GM23248 (cell line): ENCODE measurements at regions not wholly inside any gene's neighbourhood (a gene's known extent, or its start where the extent isn't known, plus 50 kb on each side); places are given as distances from the start of the nearest gene placed in this dataset.

Experiments used
- DNase-seq: peaks from one replicate; pipeline ENCODE4 v3.0.0-alpha.2; 2015
- H2AFZ ChIP-seq: fragments of 200-600 bp; sonication (generic); 2 replicates; pipeline ENCODE4 v1.6.1; 2016; ENCODE audit warnings: antibody characterized with exemption
- H3F3A ChIP-seq: fragments of 200-600 bp; sonication (generic); 2 replicates; pipeline ENCODE4 v1.6.1; 2016; ENCODE audit warnings: mild to moderate bottlenecking, antibody characterized with exemption, mixed run types; ENCODE audit not compliant: insufficient read depth
- H3K27ac ChIP-seq: fragments of 200-600 bp; sonication (generic); 2 replicates; pipeline ENCODE4 v1.5.1; 2016; ENCODE audit warnings: mild to moderate bottlenecking
- H3K27me3 ChIP-seq: fragments of 200-600 bp; sonication (generic); replicated peaks from 2 replicates; pipeline ENCODE4 v1.6.1; 2016; ENCODE audit warnings: mild to moderate bottlenecking; ENCODE audit not compliant: insufficient read depth
- H3K36me3 ChIP-seq: fragments of 200-600 bp; sonication (generic); 2 replicates; pipeline ENCODE4 v1.6.1; 2016; ENCODE audit warnings: low read depth, mild to moderate bottlenecking
- H3K4me1 ChIP-seq: fragments of 200-600 bp; sonication (generic); 2 replicates; pipeline ENCODE4 v1.6.1; 2016; ENCODE audit warnings: mild to moderate bottlenecking; ENCODE audit not compliant: insufficient read depth
- H3K4me2 ChIP-seq: fragments of 200-600 bp; sonication (generic); one replicate; pipeline ENCODE4 v1.6.1; 2016; ENCODE audit warnings: mild to moderate bottlenecking; ENCODE audit not compliant: unreplicated experiment
- H3K4me3 ChIP-seq: fragments of 200-600 bp; sonication (generic); 2 replicates; pipeline ENCODE4 v1.5.1; 2016; ENCODE audit warnings: mild to moderate bottlenecking
- H3K79me2 ChIP-seq: fragments of 200-600 bp; sonication (generic); 2 replicates; pipeline ENCODE4 v1.6.1; 2016; ENCODE audit warnings: mild to moderate bottlenecking; ENCODE audit not compliant: insufficient read depth
- H3K9ac ChIP-seq: fragments of 200-600 bp; sonication (generic); 2 replicates; pipeline ENCODE4 v1.6.1; 2016; ENCODE audit warnings: mild to moderate bottlenecking
- H3K9me2 ChIP-seq: fragments of 200-600 bp; sonication (generic); 2 replicates; pipeline ENCODE4 v1.6.1; 2016; ENCODE audit warnings: mixed run types, mild to moderate bottlenecking, moderate library complexity; ENCODE audit not compliant: insufficient read depth
- H3K9me3 ChIP-seq: fragments of 200-600 bp; sonication (generic); one replicate; pipeline ENCODE4 v1.6.1; 2017; ENCODE audit warnings: low read depth
- H4K20me1 ChIP-seq: fragments of 200-600 bp; sonication (generic); 2 replicates; pipeline ENCODE4 v1.6.0; 2016; ENCODE audit not compliant: insufficient read depth
- EZH2 ChIP-seq: fragments of 200-600 bp; sonication (generic); IDR thresholded peaks from 2 replicates; pipeline ENCODE4 v1.6.1; 2018; ENCODE audit warnings: antibody characterized with exemption, mild to moderate bottlenecking; ENCODE audit not compliant: insufficient read depth, poor library complexity, severe bottlenecking
- EZH2phosphoT487 ChIP-seq: fragments of 200-600 bp; sonication (generic); IDR thresholded peaks from 2 replicates; pipeline ENCODE4 v1.6.1; 2018; ENCODE audit warnings: antibody characterized with exemption, moderate library complexity, mild to moderate bottlenecking, low read depth; ENCODE audit not compliant: insufficient read depth
- WGBS, 2 experiments: methylation state at CpG; one replicate each; pipeline ENCODE4 v1.1.6; 2015 to 2017; ENCODE audit warnings: low lambda C conversion rate in 2 of 2, low coverage in 1 of 2; ENCODE audit errors: missing lambda C conversion rate in 2 of 2; 5-methylcytosine and 5-hydroxymethylcytosine counted together
- in situ Hi-C: fragments of 300-500 bp; cut with MboI; formaldehyde crosslinking; loops from 2 replicates; pipeline ENCODE4 v1.15.0; 2020

DNA sequence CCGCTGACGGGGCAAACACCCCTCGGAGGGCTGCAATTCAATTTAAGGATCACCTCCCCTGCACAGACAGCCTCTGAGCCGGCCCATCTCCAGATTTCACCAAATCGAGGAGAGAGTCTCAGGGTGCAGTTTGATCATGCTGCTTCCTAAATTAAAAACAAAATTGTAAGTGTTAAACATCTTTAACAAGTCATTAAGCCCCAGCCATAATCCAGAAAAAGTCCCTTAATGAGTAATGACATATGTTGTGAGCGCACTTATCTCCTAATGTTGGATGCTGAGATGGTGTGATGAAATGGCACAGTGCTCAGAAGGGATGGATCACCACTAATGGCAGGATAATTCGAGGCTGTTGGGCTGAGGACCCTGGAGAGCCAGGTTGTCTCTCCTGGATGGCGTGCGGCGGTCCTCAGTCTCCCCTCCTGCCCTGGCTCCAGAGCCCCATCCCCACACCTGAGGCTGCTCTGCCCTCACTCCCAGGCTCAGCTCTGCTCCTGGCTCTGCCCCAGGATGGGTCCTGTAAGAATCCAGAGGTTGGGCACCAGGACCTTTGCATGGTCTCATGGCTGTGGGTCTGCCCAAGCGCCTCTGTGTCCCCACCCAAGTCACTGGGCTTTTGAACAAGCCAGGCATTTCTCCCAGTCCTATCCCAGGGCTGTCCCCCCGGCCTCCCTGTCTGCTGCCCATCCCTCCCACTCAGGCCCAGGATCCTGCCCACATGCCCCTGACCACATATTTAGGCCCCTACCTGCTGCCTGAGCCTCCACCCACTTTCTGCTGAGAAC lies 224.4 kb upstream of the POU3F1 start:
- no peaks in the 10 kb centered on the region for H3K9me2 ChIP-seq
- H3K9ac ChIP-seq: no peak overlapping the region
- no peaks in the 10 kb centered on the region for H4K20me1 ChIP-seq
- no peak overlapping the region for H3K4me3 ChIP-seq
- no peak for TF ChIP-seq EZH2
- TF ChIP-seq EZH2phosphoT487: no peak
- in situ Hi-C loops: no loop called here
- DNase-seq: no peak
- H3K36me3 ChIP-seq: no peaks in the 10 kb centered on the region
- no peaks in the 10 kb centered on the region for H3K9me3 ChIP-seq
- H3F3A ChIP-seq: no peaks in the 10 kb centered on the region
- no peak overlapping the region for H3K27ac ChIP-seq
- H3K4me2 ChIP-seq: no peak overlapping the region
- no peak overlapping the region for H2AFZ ChIP-seq
- H3K27me3 ChIP-seq: peaks cover 21% of the 10 kb centered on the region
- no peaks in the 10 kb centered on the region for H3K4me1 ChIP-seq
- WGBS, 2 experiments: 7 to 19% methylated on average over 9 to 12 of the region's 12 CpGs
- no peaks in the 10 kb centered on the region for H3K79me2 ChIP-seq

DNA sequence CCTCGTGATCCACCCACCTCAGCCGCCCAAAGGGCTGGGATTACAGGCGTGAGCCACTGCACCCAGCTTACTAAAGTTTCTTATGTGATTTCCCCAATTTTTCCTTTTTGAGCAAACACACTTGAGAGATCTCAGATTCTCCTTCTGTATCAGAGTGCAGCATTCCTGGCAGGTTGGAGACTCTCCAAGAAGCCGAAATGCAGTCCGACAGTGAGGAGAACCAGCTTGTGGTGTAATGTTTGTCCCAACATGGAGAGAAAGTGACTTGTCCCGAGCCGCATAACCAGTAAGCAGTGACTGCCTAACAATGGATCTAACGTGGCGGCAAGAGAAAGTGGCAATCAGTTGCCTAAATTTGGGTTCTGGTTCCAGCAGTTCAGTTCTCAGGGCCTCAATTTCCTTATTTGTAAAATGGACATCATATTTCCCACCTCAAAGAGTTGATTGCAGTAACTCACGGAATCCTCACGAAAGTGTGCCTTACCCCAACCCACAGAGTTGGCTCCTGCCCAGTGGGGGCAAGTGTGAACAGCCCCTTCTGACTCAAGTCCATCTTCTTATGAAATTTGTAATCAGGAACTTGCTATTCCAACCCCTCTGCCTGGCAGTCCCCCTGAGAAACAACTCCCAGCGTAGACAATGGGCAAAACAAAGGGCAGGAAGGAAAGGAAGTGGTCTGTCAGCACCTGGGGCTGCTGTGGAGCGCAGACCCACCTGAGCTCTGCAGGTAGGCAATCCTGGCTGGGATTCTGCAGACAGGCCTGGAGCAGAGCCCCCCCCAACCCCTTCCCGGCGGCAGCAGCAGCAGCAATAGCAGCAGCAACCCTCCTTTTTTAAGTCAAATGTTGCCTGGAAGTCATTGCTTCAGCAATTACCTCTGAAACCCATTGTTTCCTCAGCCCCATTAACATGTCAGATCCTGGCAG lies 223.6 kb upstream of the POU3F1 start:
- H3K9ac ChIP-seq: no peak overlapping the region
- no peak for DNase-seq
- no peak overlapping the region for H2AFZ ChIP-seq
- H3K4me3 ChIP-seq: no peak overlapping the region
- TF ChIP-seq EZH2phosphoT487: no peak
- no peak for TF ChIP-seq EZH2
- H3F3A ChIP-seq: no peaks in the 10 kb centered on the region
- H3K4me2 ChIP-seq: no peak overlapping the region
- H3K36me3 ChIP-seq: no peaks in the 10 kb centered on the region
- 26 to 27% methylated on average over 15 of the region's 15 CpGs for WGBS, 2 experiments
- in situ Hi-C loops: no loop called here
- H3K4me1 ChIP-seq: no peaks in the 10 kb centered on the region
- H3K9me3 ChIP-seq: no peaks in the 10 kb centered on the region
- H3K27me3 ChIP-seq: peaks cover 24% of the 10 kb centered on the region
- H3K27ac ChIP-seq: no peak overlapping the region
- no peaks in the 10 kb centered on the region for H3K9me2 ChIP-seq
- H3K79me2 ChIP-seq: no peaks in the 10 kb centered on the region
- H4K20me1 ChIP-seq: no peaks in the 10 kb centered on the region

DNA sequence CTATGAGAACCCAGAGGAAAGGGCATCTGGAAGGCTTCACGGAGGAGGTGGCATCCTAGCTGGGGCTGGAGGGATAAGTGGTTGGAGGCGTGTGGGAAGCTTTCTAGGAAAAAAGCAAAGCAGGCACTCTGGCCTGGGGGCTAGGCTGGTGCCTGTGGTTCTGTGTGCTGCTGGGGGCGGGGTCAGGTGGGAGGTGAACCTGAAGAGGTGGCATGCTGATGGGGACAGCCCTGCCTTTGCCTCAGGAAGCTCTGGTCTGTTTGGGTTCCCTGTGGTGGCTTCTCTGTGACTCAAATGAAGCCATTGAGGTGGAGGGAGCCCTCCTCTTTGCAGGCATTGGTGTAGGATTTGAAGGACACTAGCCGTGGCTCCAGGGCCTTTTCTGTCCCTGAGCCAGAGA lies 221.6 kb upstream of the POU3F1 start:
- Histone ChIP-seq H3K27me3 (peaks cover 25% of the 10 kb centered on the region), H4K20me1 (no peaks in the 10 kb centered on the region), H3K4me2 (no peak overlapping the region), H2AFZ (no peak overlapping the region), H3K9me2 (no peaks in the 10 kb centered on the region), H3K27ac (no peak overlapping the region), H3K4me1 (no peaks in the 10 kb centered on the region), H3F3A (no peaks in the 10 kb centered on the region), H3K36me3 (no peaks in the 10 kb centered on the region), H3K9ac (no peak overlapping the region), H3K79me2 (no peaks in the 10 kb centered on the region), H3K4me3 (no peak overlapping the region), H3K9me3 (no peaks in the 10 kb centered on the region)
- no peak for DNase-seq
- in situ Hi-C loops: no loop called here
- no peak for TF ChIP-seq EZH2
- no peak for TF ChIP-seq EZH2phosphoT487
- WGBS, 2 experiments: 5 to 8% methylated on average over 4 of the region's 4 CpGs

DNA sequence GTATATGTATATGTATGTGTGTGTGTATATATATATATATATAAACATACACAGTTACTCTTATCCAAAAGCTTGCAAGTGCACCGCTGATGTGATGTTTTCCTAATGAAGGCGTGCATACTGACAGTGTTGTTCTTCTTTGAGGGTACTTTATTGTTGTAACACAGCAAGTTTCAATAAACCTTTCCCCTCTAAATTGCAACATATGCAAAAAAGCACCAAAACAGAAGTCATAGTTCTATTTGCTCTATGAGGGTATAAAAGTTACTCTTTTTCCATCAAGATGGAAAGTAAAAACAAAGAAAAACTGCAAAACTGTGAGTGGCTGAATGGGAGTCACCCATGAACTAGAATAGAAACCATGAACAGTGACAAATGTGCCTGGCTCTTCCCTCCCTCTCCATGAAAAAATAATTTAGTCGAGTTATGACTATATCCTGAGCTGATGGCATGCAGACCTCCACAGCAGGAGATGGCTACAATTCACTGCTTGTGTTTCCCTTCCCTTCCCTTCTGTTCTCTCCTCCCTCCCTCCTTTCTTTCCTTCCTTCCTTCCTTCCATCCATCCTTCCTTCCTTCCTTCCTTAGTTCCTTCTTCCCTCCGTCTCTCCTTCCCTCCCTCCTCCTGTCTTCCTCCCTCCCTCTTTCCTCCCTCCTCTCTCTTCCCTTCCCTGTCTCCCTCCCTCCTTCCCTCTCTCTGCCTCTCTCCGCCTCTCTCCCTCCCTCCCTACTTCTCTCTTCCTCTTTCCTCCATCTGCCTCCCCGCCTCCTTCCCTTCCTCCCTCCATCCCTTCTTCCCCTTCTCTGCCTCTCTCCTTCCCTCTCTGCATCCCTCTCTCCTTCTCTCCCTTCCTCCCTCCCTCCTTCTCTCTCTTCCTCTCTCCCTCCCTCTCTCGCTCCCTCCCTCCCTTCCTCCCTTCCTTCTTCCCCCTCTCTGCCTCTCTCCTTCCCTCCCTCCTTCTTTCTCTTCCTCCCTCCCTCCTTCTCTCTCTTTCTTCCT lies 220.7 kb upstream of the POU3F1 start:
- H3F3A ChIP-seq: no peaks in the 10 kb centered on the region
- H3K9me2 ChIP-seq: no peaks in the 10 kb centered on the region
- WGBS, 2 experiments: 9 to 41% methylated on average over 6 to 7 of the region's 7 CpGs
- H3K36me3 ChIP-seq: no peaks in the 10 kb centered on the region
- H3K9ac ChIP-seq: no peak overlapping the region
- no peaks in the 10 kb centered on the region for H4K20me1 ChIP-seq
- DNase-seq: no peak
- no peak overlapping the region for H3K27ac ChIP-seq
- H3K4me2 ChIP-seq: no peak overlapping the region
- TF ChIP-seq EZH2: no peak
- no peak for TF ChIP-seq EZH2phosphoT487
- H2AFZ ChIP-seq: no peak overlapping the region
- no peaks in the 10 kb centered on the region for H3K79me2 ChIP-seq
- H3K4me3 ChIP-seq: no peak overlapping the region
- H3K9me3 ChIP-seq: no peaks in the 10 kb centered on the region
- H3K4me1 ChIP-seq: no peaks in the 10 kb centered on the region
- peaks cover 17% of the 10 kb centered on the region for H3K27me3 ChIP-seq
- in situ Hi-C loops: no loop called here
